Activated B cell treated with CpG ODN at 0.5 μM for 24 hours (primary cell): ENCODE measurements at regions not wholly inside any gene's neighbourhood (a gene's known extent, or its start where the extent isn't known, plus 50 kb on each side); places are given as distances from the start of the nearest gene placed in this dataset.

Experiments
- ATAC-seq: fragments of 200-7000 bp; cut with Tn5 transposase; one replicate; pipeline ENCODE4 v1.10.0; 2021; ENCODE audit warnings: low read depth, mild to moderate bottlenecking, moderate library complexity
- CTCF ChIA-PET: fragments of 350-600 bp; sonication (Branson Sonifier 250); formaldehyde crosslinking; loops from one replicate; lab custom pipeline; 2021; ENCODE audit warnings: antibody characterized with exemption; lab: Charles Lee
- POLR2A ChIA-PET: fragments of 350-600 bp; sonication (Branson Sonifier 250); formaldehyde crosslinking; loops from one replicate; lab custom pipeline; 2021; ENCODE audit warnings: antibody characterized with exemption; lab: Charles Lee
- DNase-seq: peaks from one replicate; pipeline ENCODE4 v3.0.0; 2022
- H3K27ac Mint-ChIP-seq: one replicate; pipeline ENCODE4 v1.8.0; 2020; ENCODE audit warnings: mixed read lengths
- H3K27me3 Mint-ChIP-seq: one replicate; pipeline ENCODE4 v1.8.0; 2021; ENCODE audit warnings: mixed read lengths
- H3K36me3 Mint-ChIP-seq: one replicate; pipeline ENCODE4 v1.8.0; 2021; ENCODE audit warnings: low read depth, mixed read lengths
- H3K4me1 Mint-ChIP-seq: one replicate; pipeline ENCODE4 v1.8.0; 2021; ENCODE audit warnings: mixed read lengths
- H3K4me3 Mint-ChIP-seq: one replicate; pipeline ENCODE4 v1.8.0; 2020; ENCODE audit warnings: mild to moderate bottlenecking, mixed read lengths
- H3K9me3 Mint-ChIP-seq: one replicate; pipeline ENCODE4 v1.8.0; 2020; ENCODE audit warnings: mixed read lengths
- intact Hi-C: fragments of 100-400 bp; cut with micrococcal nuclease; formaldehyde crosslinking; loops from one replicate; pipeline ENCODE4 v1.15.1; 2024
- TF ChIP-seq, protein P1 (sequence below): fragments of 200-600 bp; IDR thresholded peaks from one replicate; pipeline ENCODE4 v1.8.0; 2022; ENCODE audit warnings: antibody characterized with exemption, mild to moderate bottlenecking

GRCh38 chr20:52780462-52780861 is 191.7 kb upstream of the TSHZ2 start:
- no peaks in the 10 kb centered on the region for H3K4me1 Mint-ChIP-seq
- no peak for ATAC-seq
- no peak for DNase-seq
- H3K4me3 Mint-ChIP-seq: no peak overlapping the region
- ChIA-PET CTCF (no interaction called here), POLR2A (no interaction called here)
- intact Hi-C loops: no loop called here
- TF ChIP-seq, protein P1, sequence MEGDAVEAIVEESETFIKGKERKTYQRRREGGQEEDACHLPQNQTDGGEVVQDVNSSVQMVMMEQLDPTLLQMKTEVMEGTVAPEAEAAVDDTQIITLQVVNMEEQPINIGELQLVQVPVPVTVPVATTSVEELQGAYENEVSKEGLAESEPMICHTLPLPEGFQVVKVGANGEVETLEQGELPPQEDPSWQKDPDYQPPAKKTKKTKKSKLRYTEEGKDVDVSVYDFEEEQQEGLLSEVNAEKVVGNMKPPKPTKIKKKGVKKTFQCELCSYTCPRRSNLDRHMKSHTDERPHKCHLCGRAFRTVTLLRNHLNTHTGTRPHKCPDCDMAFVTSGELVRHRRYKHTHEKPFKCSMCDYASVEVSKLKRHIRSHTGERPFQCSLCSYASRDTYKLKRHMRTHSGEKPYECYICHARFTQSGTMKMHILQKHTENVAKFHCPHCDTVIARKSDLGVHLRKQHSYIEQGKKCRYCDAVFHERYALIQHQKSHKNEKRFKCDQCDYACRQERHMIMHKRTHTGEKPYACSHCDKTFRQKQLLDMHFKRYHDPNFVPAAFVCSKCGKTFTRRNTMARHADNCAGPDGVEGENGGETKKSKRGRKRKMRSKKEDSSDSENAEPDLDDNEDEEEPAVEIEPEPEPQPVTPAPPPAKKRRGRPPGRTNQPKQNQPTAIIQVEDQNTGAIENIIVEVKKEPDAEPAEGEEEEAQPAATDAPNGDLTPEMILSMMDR: no peak
- no peaks in the 10 kb centered on the region for H3K9me3 Mint-ChIP-seq
- H3K27me3 Mint-ChIP-seq: peaks cover 1% of the 10 kb centered on the region
- no peak overlapping the region for H3K27ac Mint-ChIP-seq
- H3K36me3 Mint-ChIP-seq: no peaks in the 10 kb centered on the region

DNA sequence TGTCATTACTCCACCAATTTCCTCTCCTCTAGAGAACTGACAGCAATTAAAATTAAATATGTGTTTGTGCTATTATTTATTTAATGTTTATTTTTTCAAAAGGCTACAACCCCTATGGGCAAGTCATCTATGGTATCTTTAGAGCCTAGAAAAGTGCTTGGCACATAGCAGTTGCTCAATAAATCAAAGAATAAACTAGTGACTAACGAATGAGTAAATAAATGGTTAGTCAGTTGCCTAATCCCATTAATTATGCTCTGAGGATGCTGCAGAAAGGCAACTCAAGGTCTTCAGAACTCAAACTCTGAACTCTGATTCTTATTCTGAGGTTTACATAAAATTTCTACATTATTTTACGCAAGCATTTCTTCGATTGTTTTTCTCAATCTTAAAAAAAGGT is 193.0 kb upstream of the TSHZ2 start:
- intact Hi-C loops: no loop called here
- Mint-ChIP-seq H3K4me3 (no peak overlapping the region), H3K9me3 (no peaks in the 10 kb centered on the region), H3K27me3 (peaks cover 2% of the 10 kb centered on the region), H3K27ac (no peak overlapping the region), H3K4me1 (no peaks in the 10 kb centered on the region), H3K36me3 (no peaks in the 10 kb centered on the region)
- ChIA-PET CTCF (no interaction called here), POLR2A (no interaction called here)
- ATAC-seq (no peak), DNase-seq (no peak)
- TF ChIP-seq, protein P1: no peak

DNA sequence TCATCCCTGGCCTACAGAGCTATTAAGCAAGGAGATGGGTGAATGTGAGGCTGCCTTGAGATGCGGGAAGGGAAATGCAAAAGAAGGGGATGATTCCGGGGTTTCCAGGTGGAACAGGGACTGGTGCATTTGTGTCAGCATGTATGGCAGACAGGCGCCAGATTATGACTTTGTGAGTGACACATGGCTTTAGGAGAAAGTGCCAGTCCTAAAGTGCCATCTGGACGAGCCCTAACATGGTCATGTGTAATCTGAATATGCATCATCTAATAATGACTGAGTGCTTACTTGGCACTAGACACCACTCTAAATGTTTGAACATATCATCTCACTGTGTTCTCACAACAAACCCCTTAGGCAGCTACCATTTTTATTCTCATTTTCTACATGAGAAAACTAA is 195.0 kb upstream of the TSHZ2 start:
- Mint-ChIP-seq H3K36me3 (no peaks in the 10 kb centered on the region), H3K9me3 (no peaks in the 10 kb centered on the region), H3K4me1 (no peaks in the 10 kb centered on the region), H3K4me3 (no peak overlapping the region), H3K27me3 (peaks cover 5% of the 10 kb centered on the region), H3K27ac (no peak overlapping the region)
- ATAC-seq (no peak), DNase-seq (no peak)
- POLR2A ChIA-PET: no interaction called here
- TF ChIP-seq, protein P1: no peak
- CTCF ChIA-PET: no interaction called here
- intact Hi-C loops: no loop called here

- intact Hi-C loops: no loop called here
- ChIA-PET POLR2A (no interaction called here), CTCF (no interaction called here)
- no peaks in the 10 kb centered on the region for H3K9me3 Mint-ChIP-seq
- no peaks in the 10 kb centered on the region for H3K4me1 Mint-ChIP-seq
- no peak overlapping the region for H3K4me3 Mint-ChIP-seq
- DNase-seq: no peak
- no peak for ATAC-seq
- H3K36me3 Mint-ChIP-seq: no peaks in the 10 kb centered on the region
- peaks cover 4% of the 10 kb centered on the region for H3K27me3 Mint-ChIP-seq
- no peak overlapping the region for H3K27ac Mint-ChIP-seq
- TF ChIP-seq, protein P1: no peak
Measured at GRCh38 chr20:52775786-52776185, 196.4 kb upstream of the TSHZ2 start.

DNA sequence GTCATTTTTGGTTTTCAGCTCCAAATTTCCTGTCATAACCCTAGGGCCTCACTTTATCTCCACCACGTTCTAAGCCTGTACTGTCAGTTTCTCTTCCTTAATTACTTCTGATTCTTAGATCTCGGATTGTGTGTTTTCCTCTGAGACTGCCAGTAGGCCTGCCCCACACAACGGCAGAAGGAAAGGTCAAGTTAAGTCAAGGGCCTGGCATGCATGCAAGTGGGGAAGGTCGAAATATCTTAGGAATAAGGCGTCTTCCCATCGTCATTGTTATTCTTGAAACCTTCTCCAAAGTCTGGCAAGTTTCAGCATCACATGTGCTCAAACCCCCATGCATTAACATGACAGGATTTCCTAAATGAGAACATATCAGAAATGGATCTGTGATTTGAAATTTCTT is 203.5 kb upstream of the TSHZ2 start:
- TF ChIP-seq, protein P1: no peak
- CTCF ChIA-PET: no interaction called here
- no peak for ATAC-seq
- Mint-ChIP-seq H3K4me1 (no peaks in the 10 kb centered on the region), H3K27me3 (peaks cover 2% of the 10 kb centered on the region), H3K9me3 (no peaks in the 10 kb centered on the region), H3K36me3 (no peaks in the 10 kb centered on the region), H3K4me3 (no peak overlapping the region), H3K27ac (no peak overlapping the region)
- POLR2A ChIA-PET: no interaction called here
- DNase-seq: no peak
- intact Hi-C loops: no loop called here
